ENCODE measurements at regions not wholly inside any gene's neighbourhood (a gene's known extent, or its start where the extent isn't known, plus 50 kb on each side); places are given as distances from the start of the nearest gene placed in this dataset.

DNA sequence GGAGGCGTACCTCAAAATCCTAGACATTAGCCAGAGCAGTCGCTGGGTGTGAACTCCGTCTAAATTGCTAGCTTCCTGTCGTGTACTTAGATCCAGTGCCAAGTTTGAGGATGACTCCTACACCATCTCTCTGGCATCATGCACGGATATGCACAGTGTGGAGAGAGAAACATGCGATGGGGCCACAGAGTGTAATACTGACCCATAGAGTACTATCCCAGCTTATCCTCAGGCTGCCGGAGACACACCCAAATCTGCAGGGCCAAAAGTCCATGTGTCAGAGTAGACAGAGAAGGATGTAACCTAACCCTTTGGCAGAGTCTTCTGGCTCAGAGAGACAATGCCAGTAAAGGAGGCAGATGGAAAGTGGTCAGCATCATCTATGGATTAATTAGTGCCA lies 84.2 kb downstream of the ARL4C start:
- no peaks in the 10 kb centered on the region for H3K27me3 Mint-ChIP-seq
- peaks cover 0 to 2% of the 10 kb centered on the region in 2 experiments for H3K4me1 ChIP-seq (ENCODE audit: control insufficient read depth in 1 of 2, extremely low read depth in 1 of 2, insufficient read depth in 2 of 2, low read length in 2 of 2)
- no peak for ATAC-seq (replicated peaks in 1 of 4)
- WGBS (ENCODE audit: insufficient coverage), result 95% methylated on average over 4 of the region's 7 CpGs
- POLR2A ChIA-PET, result interaction anchor here in 1 of 2 donors (0.6 to 1.1 kb wide), 4 partner anchors 51 to 188 kb away, joined by 3 to 5 read pairs (median 3); no protein-coding TSS in a partner anchor
- CTCF ChIA-PET, result interaction anchor here in 1 of 2 donors (1.7 kb wide), 1 partner anchor 13 kb away, joined by 8 read pairs; no protein-coding TSS in a partner anchor
- DNase-seq, result no peak
- H3K27ac Mint-ChIP-seq, result no peak overlapping the region
- no peak overlapping the region for H3K4me3 Mint-ChIP-seq
- no peak overlapping the region for H3K27ac ChIP-seq (ENCODE audit: low read length)
- no peaks in the 10 kb centered on the region for H3K9me3 ChIP-seq
- no peaks in the 10 kb centered on the region for H3K36me3 ChIP-seq (ENCODE audit: control insufficient read depth in 2 of 2, extremely low read depth in 1 of 2, insufficient read depth in 1 of 2, low read length in 1 of 2)
- peaks cover 32 to 51% (median 50%) of the 10 kb centered on the region in 3 donors for H3K4me1 Mint-ChIP-seq
- H3K4me3 ChIP-seq (ENCODE audit: control insufficient read depth in 1 of 2, extremely low read depth in 1 of 2, low read length in 1 of 2), result no peak overlapping the region
- H3K36me3 Mint-ChIP-seq, result peaks cover 3% of the 10 kb centered on the region
- H3K27me3 ChIP-seq (replicated peaks in 1 of 2; ENCODE audit: control insufficient read depth in 2 of 2, extremely low read depth in 1 of 2, insufficient read depth in 2 of 2, low read length in 1 of 2), result no peaks in the 10 kb centered on the region
- H3K9me3 Mint-ChIP-seq, result peaks cover 0 to 7% (median 0%) of the 10 kb centered on the region in 3 donors

DNA sequence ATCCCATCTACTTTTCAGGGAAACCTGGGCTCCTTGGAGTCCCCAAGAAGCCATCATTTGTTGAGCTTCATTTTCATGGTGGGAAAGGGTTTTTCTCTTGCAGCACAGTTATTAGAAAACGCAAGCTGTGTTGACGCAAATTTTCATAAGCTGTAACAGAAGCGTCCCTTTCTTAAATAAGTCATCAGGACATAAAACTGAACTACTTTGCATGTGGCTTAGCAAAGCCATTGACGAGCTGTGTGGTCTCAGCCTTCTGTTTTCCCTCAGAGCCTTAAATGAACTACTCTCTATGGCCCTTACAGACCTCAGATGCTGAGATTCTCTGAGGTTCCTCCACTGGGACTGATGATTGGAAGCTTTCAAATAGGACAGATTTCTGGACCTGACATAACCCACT lies 85.1 kb downstream of the ARL4C start:
- no peaks in the 10 kb centered on the region for H3K9me3 ChIP-seq
- no peak for ATAC-seq (replicated peaks in 1 of 4)
- POLR2A ChIA-PET, result interaction anchor here (0.6 to 1.1 kb wide), 4 partner anchors 9 to 52 kb away, joined by 3 to 7 read pairs (median 5); no protein-coding TSS in a partner anchor

DNA sequence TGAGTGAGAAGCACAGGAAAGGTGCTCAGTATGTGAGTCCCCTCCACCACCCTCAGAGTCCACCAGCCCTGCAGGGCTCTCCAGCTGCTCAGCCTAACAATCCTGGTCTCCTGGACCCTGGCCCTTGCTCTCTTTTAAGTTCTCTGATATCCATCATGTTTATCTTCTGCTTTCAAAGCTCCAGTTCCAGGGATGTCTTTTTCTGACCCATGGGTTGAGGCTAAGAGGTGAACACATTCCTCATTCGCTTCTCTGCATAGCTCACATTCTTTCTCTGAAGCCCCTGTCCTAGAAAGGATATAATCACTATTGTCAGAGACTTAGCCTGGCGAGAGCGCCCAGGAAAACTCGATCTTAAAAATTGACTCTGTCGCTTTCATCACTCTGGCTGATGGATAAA lies 86.4 kb downstream of the ARL4C start:
- WGBS (ENCODE audit: insufficient coverage), result 100% methylated on average over 1 of the region's 5 CpGs
- ChIA-PET CTCF (no interaction called here), POLR2A (no interaction called here)
- H3K4me3 Mint-ChIP-seq, result no peak overlapping the region
- no peaks in the 10 kb centered on the region for H3K36me3 ChIP-seq (ENCODE audit: control insufficient read depth in 2 of 2, extremely low read depth in 1 of 2, insufficient read depth in 1 of 2, low read length in 1 of 2)
- H3K9me3 Mint-ChIP-seq, result peaks cover 0 to 7% (median 0%) of the 10 kb centered on the region in 3 donors
- H3K4me1 Mint-ChIP-seq, result peaks cover 40 to 53% (median 46%) of the 10 kb centered on the region in 3 donors
- no peak overlapping the region for H3K4me3 ChIP-seq (ENCODE audit: control insufficient read depth in 1 of 2, extremely low read depth in 1 of 2, low read length in 1 of 2)
- peaks cover 0 to 2% of the 10 kb centered on the region in 2 experiments for H3K4me1 ChIP-seq (ENCODE audit: control insufficient read depth in 1 of 2, extremely low read depth in 1 of 2, insufficient read depth in 2 of 2, low read length in 2 of 2)
- H3K27ac Mint-ChIP-seq, result peak overlapping the region in 1 of 2 donors; percentile 28
- peaks cover 3% of the 10 kb centered on the region for H3K36me3 Mint-ChIP-seq
- no peaks in the 10 kb centered on the region for H3K27me3 ChIP-seq (replicated peaks in 1 of 2; ENCODE audit: control insufficient read depth in 2 of 2, extremely low read depth in 1 of 2, insufficient read depth in 2 of 2, low read length in 1 of 2)
- H3K9me3 ChIP-seq, result no peaks in the 10 kb centered on the region
- DNase-seq (no peak), ATAC-seq (replicated peaks in 1 of 4) (no peak)
- H3K27ac ChIP-seq (ENCODE audit: low read length), result no peak overlapping the region
- no peaks in the 10 kb centered on the region for H3K27me3 Mint-ChIP-seq

More for the DNA sequence above, 85.1 kb downstream of the ARL4C start:
- H3K4me1 ChIP-seq (ENCODE audit: control insufficient read depth in 1 of 2, extremely low read depth in 1 of 2, insufficient read depth in 2 of 2, low read length in 2 of 2), result peaks cover 0 to 2% of the 10 kb centered on the region in 2 experiments
- 97% methylated on average over 3 of the region's 4 CpGs for WGBS (ENCODE audit: insufficient coverage)
- H3K27ac Mint-ChIP-seq, result no peak overlapping the region
- H3K36me3 Mint-ChIP-seq, result peaks cover 3% of the 10 kb centered on the region
- CTCF ChIA-PET, result interaction anchor here in 1 of 2 donors (1.7 kb wide), 1 partner anchor 14 kb away, joined by 8 read pairs; no protein-coding TSS in a partner anchor
- H3K27me3 ChIP-seq (replicated peaks in 1 of 2; ENCODE audit: control insufficient read depth in 2 of 2, extremely low read depth in 1 of 2, insufficient read depth in 2 of 2, low read length in 1 of 2), result no peaks in the 10 kb centered on the region
- no peak overlapping the region for H3K4me3 Mint-ChIP-seq
- H3K4me3 ChIP-seq (ENCODE audit: control insufficient read depth in 1 of 2, extremely low read depth in 1 of 2, low read length in 1 of 2), result no peak overlapping the region
- DNase-seq, result no peak
- peaks cover 32 to 47% (median 47%) of the 10 kb centered on the region in 3 donors for H3K4me1 Mint-ChIP-seq
- no peaks in the 10 kb centered on the region for H3K27me3 Mint-ChIP-seq
- peaks cover 0 to 7% (median 0%) of the 10 kb centered on the region in 3 donors for H3K9me3 Mint-ChIP-seq
- H3K36me3 ChIP-seq (ENCODE audit: control insufficient read depth in 2 of 2, extremely low read depth in 1 of 2, insufficient read depth in 1 of 2, low read length in 1 of 2), result no peaks in the 10 kb centered on the region
- H3K27ac ChIP-seq (ENCODE audit: low read length), result no peak overlapping the region

DNA sequence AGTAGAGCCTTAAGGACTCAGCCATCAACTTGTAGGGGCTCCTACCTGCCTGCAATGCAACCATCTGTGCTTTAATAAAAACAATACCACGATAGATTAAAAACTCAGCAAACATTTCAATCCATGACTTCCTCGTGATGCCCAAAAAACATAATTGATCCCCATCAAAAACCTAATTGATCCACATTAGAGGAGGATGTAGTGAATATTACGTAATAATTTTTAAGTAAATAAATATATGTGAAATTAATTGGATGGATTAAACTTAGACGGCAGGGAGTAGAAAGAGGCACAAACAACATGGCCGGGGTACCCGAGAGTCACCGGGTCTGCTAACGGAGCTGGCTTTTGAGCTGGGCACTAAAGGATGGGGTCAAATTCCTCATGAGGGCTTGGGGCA lies 87.3 kb downstream of the ARL4C start:
- H3K27me3 Mint-ChIP-seq, result no peaks in the 10 kb centered on the region
- Histone ChIP-seq H3K27me3 (replicated peaks in 1 of 2; ENCODE audit: control insufficient read depth in 2 of 2, extremely low read depth in 1 of 2, insufficient read depth in 2 of 2, low read length in 1 of 2) (no peaks in the 10 kb centered on the region), H3K36me3 (ENCODE audit: control insufficient read depth in 2 of 2, extremely low read depth in 1 of 2, insufficient read depth in 1 of 2, low read length in 1 of 2) (no peaks in the 10 kb centered on the region), H3K4me3 (ENCODE audit: control insufficient read depth in 1 of 2, extremely low read depth in 1 of 2, low read length in 1 of 2) (no peak overlapping the region), H3K4me1 (ENCODE audit: control insufficient read depth in 1 of 2, extremely low read depth in 1 of 2, insufficient read depth in 2 of 2, low read length in 2 of 2) (peaks cover 0 to 6% of the 10 kb centered on the region in 2 experiments), H3K9me3 (no peaks in the 10 kb centered on the region), H3K27ac (ENCODE audit: low read length) (no peak overlapping the region)
- CTCF ChIA-PET, result interaction anchor here in 1 of 2 donors (0.8 kb wide), 1 partner anchor 29 kb away, joined by 3 read pairs; no protein-coding TSS in a partner anchor
- 99% methylated on average over 5 of the region's 8 CpGs for WGBS (ENCODE audit: insufficient coverage)
- H3K36me3 Mint-ChIP-seq, result peaks cover 3% of the 10 kb centered on the region
- ATAC-seq (replicated peaks in 1 of 4) (no peak), DNase-seq (no peak)
- peaks cover 0 to 3% (median 0%) of the 10 kb centered on the region in 3 donors for H3K9me3 Mint-ChIP-seq
- no peak overlapping the region for H3K27ac Mint-ChIP-seq
- POLR2A ChIA-PET, result no interaction called here
- no peak overlapping the region for H3K4me3 Mint-ChIP-seq
- H3K4me1 Mint-ChIP-seq, result peaks cover 36 to 49% (median 46%) of the 10 kb centered on the region in 3 donors

DNA sequence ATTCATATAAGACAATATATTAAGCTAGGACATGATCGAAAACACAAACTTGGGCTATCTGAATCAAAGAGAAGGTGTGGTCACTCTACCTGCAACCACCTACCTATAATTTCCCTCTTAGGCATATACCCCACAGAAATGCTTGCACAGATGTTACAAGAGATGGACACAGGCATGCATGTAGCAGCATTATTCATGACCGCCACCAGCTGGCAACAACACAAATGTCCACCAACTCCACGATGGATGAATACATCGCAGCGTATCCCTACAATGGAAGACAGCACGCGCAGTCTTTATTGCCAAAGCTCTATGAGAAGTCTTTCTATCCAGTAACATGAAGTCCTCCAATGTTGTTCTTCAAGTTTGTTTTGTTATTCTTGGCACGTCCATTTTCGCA lies 90.8 kb downstream of the ARL4C start:
- H3K36me3 ChIP-seq (ENCODE audit: control insufficient read depth in 2 of 2, extremely low read depth in 1 of 2, insufficient read depth in 1 of 2, low read length in 1 of 2), result no peaks in the 10 kb centered on the region
- H3K27ac ChIP-seq (ENCODE audit: low read length), result no peak overlapping the region
- ATAC-seq (replicated peaks in 1 of 4) (no peak), DNase-seq (no peak)
- no peaks in the 10 kb centered on the region for H3K27me3 ChIP-seq (replicated peaks in 1 of 2; ENCODE audit: control insufficient read depth in 2 of 2, extremely low read depth in 1 of 2, insufficient read depth in 2 of 2, low read length in 1 of 2)
- H3K4me1 Mint-ChIP-seq, result peaks cover 43 to 52% (median 52%) of the 10 kb centered on the region in 3 donors
- H3K4me3 Mint-ChIP-seq, result no peak overlapping the region
- no peak overlapping the region for H3K27ac Mint-ChIP-seq
- H3K9me3 ChIP-seq, result no peaks in the 10 kb centered on the region
- ChIA-PET POLR2A (interaction anchor here in 1 of 2 donors (0.6 kb wide), 1 partner anchor 33 kb away, joined by 3 read pairs; no protein-coding TSS in a partner anchor), CTCF (no interaction called here)
- no peaks in the 10 kb centered on the region for H3K36me3 Mint-ChIP-seq
- H3K9me3 Mint-ChIP-seq, result no peaks in the 10 kb centered on the region
- H3K4me3 ChIP-seq (ENCODE audit: control insufficient read depth in 1 of 2, extremely low read depth in 1 of 2, low read length in 1 of 2), result no peak overlapping the region
- H3K27me3 Mint-ChIP-seq, result no peaks in the 10 kb centered on the region
- 95% methylated on average over 4 of the region's 9 CpGs for WGBS (ENCODE audit: insufficient coverage)
- H3K4me1 ChIP-seq (ENCODE audit: control insufficient read depth in 1 of 2, extremely low read depth in 1 of 2, insufficient read depth in 2 of 2, low read length in 2 of 2), result peaks cover 0 to 4% of the 10 kb centered on the region in 2 experiments

DNA sequence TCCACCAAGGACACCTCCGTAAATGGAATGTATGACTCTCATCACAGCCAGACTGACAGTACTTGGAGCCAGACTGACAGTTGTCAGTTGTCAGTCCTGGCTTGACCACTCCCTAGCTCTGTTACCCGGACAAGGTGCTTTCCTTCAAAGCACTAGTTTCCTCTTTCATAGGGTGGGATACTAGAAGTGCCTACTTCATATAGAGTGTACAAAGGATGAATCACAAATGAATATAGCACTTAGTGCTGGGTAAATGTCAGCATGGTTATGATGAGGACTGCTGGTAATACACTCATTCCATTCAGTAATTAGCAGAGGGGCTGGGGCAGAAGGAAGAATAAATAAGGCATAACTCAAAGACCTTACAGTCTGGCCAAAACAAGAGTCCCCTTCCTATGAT lies 91.4 kb downstream of the ARL4C start:
- H3K27ac ChIP-seq (ENCODE audit: low read length), result no peak overlapping the region
- H3K36me3 Mint-ChIP-seq, result no peaks in the 10 kb centered on the region
- no peak overlapping the region for H3K4me3 Mint-ChIP-seq
- no peak for ATAC-seq (replicated peaks in 1 of 4)
- H3K9me3 Mint-ChIP-seq, result peaks cover 0 to 3% (median 0%) of the 10 kb centered on the region in 3 donors
- no peak overlapping the region for H3K27ac Mint-ChIP-seq
- ChIA-PET POLR2A (interaction anchor here in 1 of 2 donors (0.5 kb wide), 1 partner anchor 31 kb away, joined by 3 read pairs; no protein-coding TSS in a partner anchor), CTCF (interaction anchor here in 1 of 2 donors (0.6 kb wide), 1 partner anchor 35 kb away, joined by 8 read pairs; no protein-coding TSS in a partner anchor)
- 100% methylated on average over 1 of the region's 2 CpGs for WGBS (ENCODE audit: insufficient coverage)
- H3K4me1 ChIP-seq (ENCODE audit: control insufficient read depth in 1 of 2, extremely low read depth in 1 of 2, insufficient read depth in 2 of 2, low read length in 2 of 2), result peaks cover 0 to 4% of the 10 kb centered on the region in 2 experiments
- no peaks in the 10 kb centered on the region for H3K27me3 ChIP-seq (replicated peaks in 1 of 2; ENCODE audit: control insufficient read depth in 2 of 2, extremely low read depth in 1 of 2, insufficient read depth in 2 of 2, low read length in 1 of 2)
- peaks cover 42 to 51% (median 51%) of the 10 kb centered on the region in 3 donors for H3K4me1 Mint-ChIP-seq
- H3K36me3 ChIP-seq (ENCODE audit: control insufficient read depth in 2 of 2, extremely low read depth in 1 of 2, insufficient read depth in 1 of 2, low read length in 1 of 2), result no peaks in the 10 kb centered on the region
- no peaks in the 10 kb centered on the region for H3K9me3 ChIP-seq
- no peak overlapping the region for H3K4me3 ChIP-seq (ENCODE audit: control insufficient read depth in 1 of 2, extremely low read depth in 1 of 2, low read length in 1 of 2)
- no peaks in the 10 kb centered on the region for H3K27me3 Mint-ChIP-seq
- DNase-seq, result no peak
